BLaER1 treated with 17β-estradiol and CSF1 and Interleukin-3, amounts not matched to agents 10 nM and 100 nM (cell line): ENCODE measurements at regions not wholly inside any gene's neighbourhood (a gene's known extent, or its start where the extent isn't known, plus 50 kb on each side); places are given as distances from the start of the nearest gene placed in this dataset.
A peak's percentile ranks its signal among the peaks of the same experiment; 100 is the strongest.
"Not testable (repeated sequence)": the region's sequence is repeated elsewhere in the genome, so short reads cannot be mapped to it uniquely, and the experiment has no call there.

ENCODE experiments used
- H3K27ac ChIP-seq, 11 experiments: shearing (Covaris generic); formaldehyde crosslinking; 2 replicates each; pipeline ENCODE4 v1.8.1; 2022
- H3K27me3 ChIP-seq, 11 experiments: shearing (Covaris generic); formaldehyde crosslinking; 2 replicates each; pipeline ENCODE4 v1.8.1; 2022
- H3K36me3 ChIP-seq, 11 experiments: shearing (Covaris generic); formaldehyde crosslinking; 2 replicates each; pipeline ENCODE4 v1.8.1; 2022
- H3K4me1 ChIP-seq, 10 experiments: shearing (Covaris generic); formaldehyde crosslinking; 2 replicates each; pipeline ENCODE4 v1.8.1; 2022
- H3K4me2 ChIP-seq, 11 experiments: shearing (Covaris generic); formaldehyde crosslinking; 2 replicates each; pipeline ENCODE4 v1.8.1; 2022
- H3K4me3 ChIP-seq, 10 experiments: shearing (Covaris generic); formaldehyde crosslinking; 2 replicates each; pipeline ENCODE4 v1.8.1; 2022
- H3K9ac ChIP-seq, 11 experiments: shearing (Covaris generic); formaldehyde crosslinking; 2 replicates each; pipeline ENCODE4 v1.8.1; 2022
- H3K9me3 ChIP-seq, 11 experiments: shearing (Covaris generic); formaldehyde crosslinking; replicated peaks in 1 of 11; 2 replicates each; pipeline ENCODE4 v1.8.1; 2022
- H4K20me1 ChIP-seq, 11 experiments: shearing (Covaris generic); formaldehyde crosslinking; 2 replicates each; pipeline ENCODE4 v1.8.1; 2022
- Cebpa-rat ChIP-seq, 11 experiments: shearing (Covaris generic); IDR thresholded peaks; 2 replicates each; pipeline ENCODE4 v1.8.1; 2022

DNA sequence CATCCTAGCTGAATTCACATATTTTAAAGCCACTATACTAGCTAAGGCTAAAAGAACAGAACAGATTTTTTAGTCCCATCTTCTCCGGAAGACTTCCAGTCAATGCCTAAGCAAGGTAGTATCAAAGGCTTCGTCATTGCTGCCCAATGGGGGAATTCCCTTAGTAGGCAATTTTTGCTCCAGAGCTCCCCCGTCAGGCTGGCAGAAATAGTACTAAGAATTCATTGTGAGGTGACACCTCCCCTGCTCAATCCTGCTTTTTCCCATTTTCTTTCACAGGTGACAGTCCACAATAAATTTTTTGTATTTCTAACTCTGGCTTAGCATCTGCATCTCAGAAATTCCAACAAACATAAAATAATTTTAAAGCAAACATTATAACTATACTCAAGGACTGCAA, 52.8 kb upstream of the SRSF6 start:
- no peak for TF ChIP-seq Cebpa-rat (IDR thresholded peaks at IDR 0.05)
- no peak overlapping the region for H3K27ac ChIP-seq

DNA sequence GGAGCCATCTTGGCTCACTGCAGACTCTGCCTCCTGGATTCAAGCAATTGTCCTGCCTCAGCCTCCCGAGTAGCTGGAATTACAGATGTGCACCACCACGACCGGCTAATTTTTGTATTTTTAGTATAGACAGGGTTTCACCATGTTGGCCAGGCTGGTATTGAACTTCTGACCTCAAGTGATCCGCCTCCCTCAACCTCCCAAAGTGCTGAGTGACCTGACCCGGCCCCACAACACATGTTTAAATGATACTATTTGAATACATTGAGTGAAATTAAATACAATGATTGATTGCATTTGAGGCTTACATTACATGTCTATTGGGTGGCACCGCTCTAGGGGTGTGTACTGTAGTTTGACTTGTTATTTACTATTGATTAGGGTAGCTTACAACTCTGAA, 56.8 kb upstream of the SRSF6 start:
- not testable (repeated sequence) for H4K20me1 ChIP-seq

More for the DNA sequence above, 52.8 kb upstream of the SRSF6 start:
- H3K4me3 ChIP-seq = no peak overlapping the region
- H4K20me1 ChIP-seq = no peaks in the 10 kb centered on the region
- peaks cover 0 to 7% (median 0%) of the 10 kb centered on the region in 10 experiments; a peak in 2 of 20 replicates for H3K4me1 ChIP-seq
- no peak overlapping the region for H3K9ac ChIP-seq
- H3K4me2 ChIP-seq = no peak overlapping the region
- peaks cover 15 to 26% (median 20%) of the 10 kb centered on the region in 11 experiments for H3K9me3 ChIP-seq
- no peaks in the 10 kb centered on the region for H3K36me3 ChIP-seq
- H3K27me3 ChIP-seq = no peaks in the 10 kb centered on the region

DNA sequence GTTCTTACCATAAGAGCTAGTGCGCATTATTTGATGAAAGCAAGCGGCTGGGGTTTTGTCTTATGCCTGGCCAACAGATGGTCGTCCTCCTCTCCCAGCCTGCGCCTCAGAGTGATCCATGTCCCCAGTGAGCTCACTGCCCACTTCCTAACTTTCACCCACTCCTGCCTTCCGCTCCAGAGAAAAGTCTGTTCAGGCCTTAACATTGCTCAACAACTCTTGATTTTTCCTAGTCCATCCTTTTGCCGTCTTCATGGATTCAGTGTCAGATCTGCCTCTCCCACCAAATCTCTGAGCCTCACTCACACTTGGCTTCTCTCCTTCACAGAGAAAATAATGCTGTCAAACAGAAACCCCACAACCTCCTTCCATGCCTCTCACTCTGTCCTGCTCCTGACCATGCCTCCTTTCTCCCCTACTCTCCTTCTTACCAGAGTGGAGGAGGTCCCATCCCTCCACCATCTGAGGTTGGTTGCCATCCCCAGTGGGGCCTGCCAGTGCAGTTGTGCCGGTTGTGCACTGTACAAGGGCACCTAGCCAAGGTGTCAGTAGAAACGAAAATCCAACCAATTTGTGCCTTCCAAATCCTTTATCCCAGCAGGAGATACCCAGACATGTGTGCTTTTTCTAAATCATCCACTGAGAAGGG, 58.9 kb upstream of the SRSF6 start:
- no peaks in the 10 kb centered on the region for H4K20me1 ChIP-seq
- TF ChIP-seq Cebpa-rat (IDR thresholded peaks at IDR 0.05) = no peak

More for the DNA sequence above, 56.8 kb upstream of the SRSF6 start:
- H3K36me3 ChIP-seq, H3K4me3 ChIP-seq, H3K27ac ChIP-seq, H3K27me3 ChIP-seq, H3K4me1 ChIP-seq, H3K9ac ChIP-seq, H3K4me2 ChIP-seq, H3K9me3 ChIP-seq: not testable (repeated sequence)

DNA sequence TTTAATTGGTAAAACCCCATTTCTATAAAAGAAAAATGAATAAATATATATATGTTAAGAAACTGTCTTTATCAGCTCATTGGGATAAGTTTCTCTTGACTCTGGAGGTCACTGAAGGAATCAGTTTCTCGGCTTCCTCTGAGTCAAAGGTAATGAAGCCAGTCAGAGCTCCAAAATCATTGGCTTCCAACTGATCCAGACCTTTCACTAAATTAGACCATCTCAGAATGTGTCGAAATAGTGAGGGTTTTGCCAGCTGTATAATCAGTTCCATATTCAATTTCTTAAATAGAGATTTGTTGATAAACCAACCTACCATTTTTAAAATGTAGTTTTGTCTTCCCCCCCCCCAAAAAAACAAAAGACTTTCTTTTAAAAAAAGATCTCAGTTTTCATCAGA, 60.5 kb upstream of the SRSF6 start:
- H3K27ac ChIP-seq = no peak overlapping the region
- H3K4me2 ChIP-seq = no peak overlapping the region
- H3K4me1 ChIP-seq = no peaks in the 10 kb centered on the region
- no peaks in the 10 kb centered on the region for H3K27me3 ChIP-seq
- no peak overlapping the region for H3K9ac ChIP-seq
- H3K4me3 ChIP-seq = no peak overlapping the region
- no peaks in the 10 kb centered on the region for H3K36me3 ChIP-seq
- TF ChIP-seq Cebpa-rat (IDR thresholded peaks at IDR 0.05) = no peak
- H4K20me1 ChIP-seq = no peaks in the 10 kb centered on the region
- H3K9me3 ChIP-seq = peaks cover 0 to 13% (median 0%) of the 10 kb centered on the region in 11 experiments; a peak in 8 of 22 replicates

More for the DNA sequence above, 58.9 kb upstream of the SRSF6 start:
- Histone ChIP-seq H3K4me2 (no peak overlapping the region), H3K36me3 (no peaks in the 10 kb centered on the region), H3K9me3 (peaks cover 0 to 7% (median 0%) of the 10 kb centered on the region in 11 experiments; a peak in 8 of 22 replicates), H3K9ac (no peak overlapping the region), H3K4me1 (no peaks in the 10 kb centered on the region), H3K27ac (no peak overlapping the region), H3K4me3 (no peak overlapping the region), H3K27me3 (no peaks in the 10 kb centered on the region)

DNA sequence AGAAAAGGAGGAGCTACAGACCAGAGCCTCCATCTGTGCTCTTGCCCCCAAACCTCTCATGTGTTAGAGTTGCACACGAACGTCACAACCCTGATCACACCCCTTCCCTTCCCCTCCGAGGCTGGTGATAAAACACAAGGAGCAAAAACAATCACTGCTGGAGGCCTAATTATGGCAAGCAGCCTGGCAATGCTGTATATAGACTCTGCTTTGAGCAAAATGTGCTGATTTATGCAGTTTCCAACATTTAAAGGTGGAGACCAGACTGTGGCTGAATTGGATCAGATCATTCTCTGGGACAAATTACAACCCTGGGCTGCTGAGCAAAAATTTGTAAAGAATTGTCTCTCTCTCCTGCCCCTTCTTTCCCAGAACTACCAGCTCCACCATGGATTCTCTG, 64.6 kb upstream of the SRSF6 start:
- H3K4me2 ChIP-seq = no peak overlapping the region
- no peaks in the 10 kb centered on the region for H4K20me1 ChIP-seq
- H3K9ac ChIP-seq = no peak overlapping the region
- H3K4me3 ChIP-seq = no peak overlapping the region
- H3K36me3 ChIP-seq = no peaks in the 10 kb centered on the region
- no peak for TF ChIP-seq Cebpa-rat (IDR thresholded peaks at IDR 0.05)
- no peaks in the 10 kb centered on the region for H3K27me3 ChIP-seq
- H3K9me3 ChIP-seq = peaks cover 0 to 13% (median 0%) of the 10 kb centered on the region in 11 experiments; a peak in 8 of 22 replicates
- peaks cover 0 to 16% (median 5%) of the 10 kb centered on the region in 10 experiments; a peak in 9 of 20 replicates for H3K4me1 ChIP-seq
- no peak overlapping the region for H3K27ac ChIP-seq

DNA sequence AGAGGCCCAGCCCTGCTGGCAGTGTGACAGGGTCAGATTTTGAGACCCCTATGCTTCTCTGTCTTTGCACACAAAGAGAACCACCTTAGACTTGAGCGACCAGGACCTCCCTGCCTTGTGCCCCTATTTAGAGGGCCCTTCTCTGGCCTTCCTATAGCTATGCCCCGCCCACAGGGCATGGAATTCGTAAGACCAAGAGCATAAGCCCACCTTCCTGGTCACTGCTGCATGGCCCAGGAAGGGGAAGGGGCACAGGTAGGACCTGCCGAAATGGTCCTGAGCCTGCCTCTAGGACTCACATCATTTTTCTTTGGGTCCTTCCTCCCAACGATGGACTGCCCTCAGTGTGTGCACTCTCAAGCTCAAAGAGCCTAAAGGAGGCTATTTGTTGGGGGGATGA, 65.1 kb upstream of the SRSF6 start:
- Histone ChIP-seq H3K4me1 (peaks cover 0 to 21% (median 5%) of the 10 kb centered on the region in 10 experiments; a peak in 9 of 20 replicates), H3K4me3 (no peak overlapping the region), H3K36me3 (no peaks in the 10 kb centered on the region), H4K20me1 (no peaks in the 10 kb centered on the region), H3K27ac (no peak overlapping the region), H3K9ac (no peak overlapping the region), H3K4me2 (no peak overlapping the region), H3K27me3 (no peaks in the 10 kb centered on the region), H3K9me3 (peaks cover 0 to 13% (median 0%) of the 10 kb centered on the region in 11 experiments; a peak in 8 of 22 replicates)
- TF ChIP-seq Cebpa-rat (IDR thresholded peaks at IDR 0.05) = no peak

DNA sequence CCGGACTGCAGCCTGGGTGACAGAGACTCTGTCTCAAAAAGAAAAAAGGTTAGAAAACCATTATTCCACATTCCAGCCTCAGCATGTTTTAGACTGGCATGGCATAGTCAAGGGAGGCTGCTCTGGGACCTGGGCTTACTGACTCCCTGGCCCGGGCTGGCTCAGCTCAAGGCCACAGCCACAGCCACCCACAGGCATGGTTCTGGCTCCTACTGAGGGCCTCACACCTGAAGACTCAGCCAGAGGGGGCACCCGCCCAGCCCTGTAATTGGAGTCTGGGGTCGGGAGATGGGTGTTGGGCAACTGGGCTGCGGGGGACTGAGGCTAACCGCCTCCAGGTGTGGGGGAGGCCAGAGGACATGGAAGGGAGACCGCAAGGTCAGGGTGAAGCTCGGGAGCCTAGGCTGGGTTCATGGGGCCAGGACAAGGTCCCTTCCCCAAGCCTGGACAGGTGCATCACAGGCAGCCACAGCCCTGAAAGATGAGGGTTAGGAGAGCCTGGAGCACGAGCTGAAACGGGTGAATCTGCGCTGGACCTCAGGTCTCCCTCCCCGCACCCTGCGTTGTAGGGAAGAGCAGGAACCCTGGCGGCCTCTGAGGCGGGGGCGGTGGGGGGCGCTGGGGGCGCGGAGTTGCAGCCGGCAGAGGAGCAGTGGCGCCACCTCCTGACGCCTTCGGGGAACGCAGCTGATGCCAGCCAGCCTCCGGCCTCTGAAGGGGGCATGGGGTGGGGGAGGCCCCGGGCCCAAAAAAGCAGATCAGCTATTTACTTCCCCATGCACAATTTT, 67.7 kb upstream of the SRSF6 start:
- H3K36me3 ChIP-seq = no peaks in the 10 kb centered on the region
- no peak overlapping the region for H3K9ac ChIP-seq
- H3K27me3 ChIP-seq = no peaks in the 10 kb centered on the region
- no peak for TF ChIP-seq Cebpa-rat (IDR thresholded peaks at IDR 0.05)
- no peak overlapping the region for H3K27ac ChIP-seq
- no peak overlapping the region for H3K4me3 ChIP-seq
- no peaks in the 10 kb centered on the region for H4K20me1 ChIP-seq
- no peak overlapping the region for H3K4me2 ChIP-seq
- H3K9me3 ChIP-seq = peaks cover 0 to 26% (median 8%) of the 10 kb centered on the region in 11 experiments; a peak in 11 of 22 replicates
- peaks cover 0 to 30% (median 5%) of the 10 kb centered on the region in 10 experiments; a peak in 9 of 20 replicates for H3K4me1 ChIP-seq

DNA sequence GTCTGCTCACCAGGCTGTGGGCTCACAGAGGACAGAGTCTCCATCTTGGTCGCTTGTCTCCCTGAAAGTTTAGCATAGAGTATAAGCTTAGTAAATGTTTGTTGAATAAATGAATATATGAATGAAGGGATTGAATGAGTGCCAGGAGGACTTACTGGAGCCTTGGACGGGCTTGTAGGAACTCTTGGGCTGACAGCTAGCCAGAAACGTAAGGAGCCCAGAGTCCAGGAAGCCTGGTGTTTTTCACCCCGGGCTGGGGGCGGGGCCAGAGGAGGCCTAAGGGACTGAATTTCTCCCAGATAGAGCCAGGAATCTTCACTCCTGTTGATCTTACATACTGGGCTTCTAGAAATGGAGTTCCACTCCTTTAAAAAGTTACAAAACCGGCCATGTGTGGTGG, 68.5 kb upstream of the SRSF6 start:
- no peak overlapping the region for H3K4me3 ChIP-seq
- peaks cover 0 to 30% (median 5%) of the 10 kb centered on the region in 10 experiments; a peak in 9 of 20 replicates for H3K4me1 ChIP-seq
- H4K20me1 ChIP-seq = no peaks in the 10 kb centered on the region
- no peaks in the 10 kb centered on the region for H3K27me3 ChIP-seq
- H3K9ac ChIP-seq = no peak overlapping the region
- H3K36me3 ChIP-seq = no peaks in the 10 kb centered on the region
- TF ChIP-seq Cebpa-rat (IDR thresholded peaks at IDR 0.05) = no peak
- H3K4me2 ChIP-seq = peak overlapping the region in 6 of 11 experiments; percentile 2 to 57 (median 37); a peak in 10 of 22 replicates
- peaks cover 0 to 23% (median 8%) of the 10 kb centered on the region in 11 experiments; a peak in 11 of 22 replicates for H3K9me3 ChIP-seq
- H3K27ac ChIP-seq = peak overlapping the region in 2 of 11 experiments; percentile 7 to 17; a peak in 2 of 22 replicates

DNA sequence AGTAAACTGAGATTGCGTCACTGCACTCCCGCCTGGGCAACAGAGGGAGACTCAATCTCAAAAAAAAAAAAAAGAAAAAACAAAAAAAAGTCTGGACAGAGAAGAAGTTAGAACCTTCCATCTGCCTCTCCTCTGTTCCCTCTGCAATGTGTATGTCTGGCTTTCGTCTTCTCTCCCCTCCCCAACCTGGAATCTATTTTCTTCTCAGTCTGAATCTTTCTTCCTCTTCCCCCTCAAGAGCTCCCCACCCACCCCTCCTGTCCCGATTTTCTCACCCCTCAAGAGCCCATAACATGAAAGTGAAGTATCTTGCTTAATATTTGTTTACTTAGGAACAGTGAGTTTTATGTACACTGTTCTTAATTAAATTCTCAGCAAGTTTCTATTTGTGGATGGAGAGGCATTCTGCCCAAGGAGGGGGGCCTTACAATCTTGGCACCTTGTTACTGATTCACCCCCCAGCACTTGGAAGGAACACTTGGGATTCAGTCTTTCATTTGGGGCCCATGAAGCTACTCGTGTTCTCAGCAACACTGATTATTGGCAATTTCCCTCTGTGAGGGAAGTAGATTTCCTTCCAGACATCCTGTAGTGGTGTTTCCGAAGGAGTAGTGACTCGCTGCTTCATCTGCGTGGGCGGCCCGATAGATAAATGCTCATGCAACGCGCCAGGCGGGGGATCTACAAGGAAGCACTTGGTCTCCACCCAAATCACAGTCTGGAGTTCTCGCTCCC, 69.3 kb upstream of the SRSF6 start:
- H3K9ac ChIP-seq = no peak overlapping the region
- no peaks in the 10 kb centered on the region for H4K20me1 ChIP-seq
- H3K27me3 ChIP-seq = no peaks in the 10 kb centered on the region
- TF ChIP-seq Cebpa-rat (IDR thresholded peaks at IDR 0.05) = no peak
- H3K27ac ChIP-seq = peak overlapping the region in 2 of 11 experiments; percentile 7 to 17; a peak in 2 of 22 replicates
- H3K4me1 ChIP-seq = peaks cover 0 to 30% (median 5%) of the 10 kb centered on the region in 10 experiments; a peak in 9 of 20 replicates
- H3K36me3 ChIP-seq = no peaks in the 10 kb centered on the region
- peaks cover 0 to 15% (median 8%) of the 10 kb centered on the region in 11 experiments; a peak in 10 of 22 replicates for H3K9me3 ChIP-seq
- peak overlapping the region in 7 of 11 experiments; percentile 1 to 57 (median 34); a peak in 10 of 22 replicates for H3K4me2 ChIP-seq
- no peak overlapping the region for H3K4me3 ChIP-seq
